Left colon (tissue), 2 donors: ENCODE measurements at regions not wholly inside any gene's neighbourhood (a gene's known extent, or its start where the extent isn't known, plus 50 kb on each side); places are given as distances from the start of the nearest gene placed in this dataset.
"Not testable (repeated sequence)": the region's sequence is repeated elsewhere in the genome, so short reads cannot be mapped to it uniquely, and the experiment has no call there.

Experiments used
- ATAC-seq: fragments of 200-7000 bp; cut with Tn5 transposase; one replicate; pipeline ENCODE4 v1.9.1; 2020; ENCODE audit warnings: mild to moderate bottlenecking, moderate library complexity
- DNase-seq, 2 donors: peaks; one replicate each; pipeline ENCODE4 v3.0.0-alpha.2; 2020
- intact Hi-C, 2 donors: fragments of 100-400 bp; cut with DNase I in 1 of 2; cut with micrococcal nuclease in 1 of 2; formaldehyde crosslinking; loops; one replicate each; pipeline versions ENCODE4 v1.11.2 to v1.14.0; 2022; cut with DNase I, micrococcal nuclease
- donor health status: DM: no; HTN: no; CAD: no.
- donor health status: DM: yes; HTN: yes; CAD: no.

DNA sequence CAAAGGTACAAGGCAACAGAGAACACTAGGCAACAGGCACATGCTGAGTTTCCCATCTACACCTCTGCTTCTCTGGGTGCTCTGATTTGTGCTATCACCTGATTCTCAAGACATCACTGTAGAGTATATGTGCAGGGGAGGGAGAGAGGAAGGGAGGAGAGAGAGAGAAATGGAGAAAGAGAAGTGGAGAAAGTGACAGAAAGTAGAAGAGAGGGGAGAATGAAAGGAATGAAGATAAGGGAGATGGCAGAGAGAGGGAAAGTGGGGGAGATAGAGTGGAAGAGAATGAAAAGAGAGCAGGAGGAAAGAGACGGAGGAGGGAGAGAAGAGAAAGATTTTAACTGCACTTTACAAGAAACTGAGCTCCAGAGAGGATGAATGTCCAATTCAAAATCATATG, 340.7 kb upstream of the CDH5 start:
- DNase-seq (no peak), ATAC-seq (no peak)
- intact Hi-C loops, result no loop called here

DNA sequence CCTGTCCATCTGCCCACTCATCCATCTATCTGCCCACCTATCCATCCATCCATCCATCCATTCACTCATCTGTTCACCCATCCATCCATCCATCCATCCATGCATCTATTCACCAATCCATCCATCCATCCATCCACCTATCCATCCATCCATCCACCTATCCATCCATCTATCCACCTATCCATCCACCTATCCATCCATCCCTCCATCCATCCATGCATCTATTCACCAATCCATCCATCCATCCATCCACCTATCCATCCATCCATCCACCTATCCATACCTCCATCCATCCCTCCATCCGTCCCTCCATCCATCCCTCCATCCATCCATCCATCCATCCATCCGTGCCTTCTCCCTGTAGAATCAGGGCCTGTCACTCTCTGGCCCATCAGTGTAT, 341.9 kb upstream of the CDH5 start:
- DNase-seq, intact Hi-C loops, ATAC-seq: not testable (repeated sequence)

DNA sequence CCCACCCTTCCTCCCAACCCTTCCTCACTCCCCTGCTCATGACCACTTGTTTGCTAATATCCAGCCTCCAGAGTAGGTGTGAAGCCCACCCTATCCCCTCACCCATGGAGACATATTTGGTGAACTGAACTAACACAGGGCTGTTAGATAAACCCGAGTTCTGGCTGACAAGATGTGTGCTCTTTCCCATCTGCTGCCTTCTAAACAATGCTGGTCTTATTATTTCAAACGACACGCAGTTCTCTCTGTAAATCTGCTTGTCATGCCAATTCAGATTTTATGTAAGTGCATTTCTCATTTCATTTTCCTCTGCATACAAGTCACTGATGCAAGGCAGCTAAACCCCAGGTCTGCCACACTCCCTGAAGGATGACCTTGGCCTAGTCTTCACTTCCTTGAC, 343.0 kb upstream of the CDH5 start:
- DNase-seq (no peak), ATAC-seq (no peak)
- intact Hi-C loops, result no loop called here

DNA sequence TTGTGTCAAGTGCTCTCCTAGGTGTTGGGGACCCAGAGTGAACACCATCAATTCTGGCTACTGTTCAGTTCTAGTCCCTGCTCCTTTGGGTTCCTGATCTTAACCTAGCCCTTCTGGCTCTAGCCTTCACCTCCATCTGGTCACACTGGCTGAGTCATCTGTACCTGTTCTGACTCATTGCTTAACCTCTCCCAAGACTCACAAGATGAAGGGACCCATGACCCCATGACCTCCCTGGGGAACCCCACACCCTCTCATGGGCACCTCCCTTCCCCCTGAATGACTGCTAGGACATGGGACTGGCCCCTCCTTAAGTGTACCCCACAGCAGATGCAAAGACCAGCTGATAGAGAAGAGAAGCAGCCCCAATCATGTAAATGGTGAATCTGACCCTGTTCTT, 345.8 kb upstream of the CDH5 start:
- ATAC-seq (no peak), DNase-seq (no peak)
- intact Hi-C loops, result no loop called here

DNA sequence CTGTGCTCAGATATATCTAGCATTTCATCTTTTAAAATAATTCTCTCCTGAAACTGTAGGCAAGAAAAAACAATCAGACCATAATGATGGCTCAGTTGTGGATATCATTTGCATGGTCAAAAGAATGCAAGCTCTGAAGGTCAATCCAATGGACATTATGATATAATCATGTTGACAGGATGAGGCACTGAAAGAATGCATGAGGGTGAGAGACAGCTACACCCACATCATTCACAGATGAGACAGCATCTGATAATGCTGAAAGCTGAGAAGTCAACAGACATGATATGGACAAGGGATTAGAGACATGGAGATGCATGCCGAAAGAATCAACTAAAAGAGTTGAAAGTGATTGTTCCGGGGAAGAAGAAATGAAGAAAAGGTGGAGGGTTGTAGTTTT, 346.4 kb upstream of the CDH5 start:
- DNase-seq, result no peak
- intact Hi-C loops, result no loop called here
- no peak for ATAC-seq

DNA sequence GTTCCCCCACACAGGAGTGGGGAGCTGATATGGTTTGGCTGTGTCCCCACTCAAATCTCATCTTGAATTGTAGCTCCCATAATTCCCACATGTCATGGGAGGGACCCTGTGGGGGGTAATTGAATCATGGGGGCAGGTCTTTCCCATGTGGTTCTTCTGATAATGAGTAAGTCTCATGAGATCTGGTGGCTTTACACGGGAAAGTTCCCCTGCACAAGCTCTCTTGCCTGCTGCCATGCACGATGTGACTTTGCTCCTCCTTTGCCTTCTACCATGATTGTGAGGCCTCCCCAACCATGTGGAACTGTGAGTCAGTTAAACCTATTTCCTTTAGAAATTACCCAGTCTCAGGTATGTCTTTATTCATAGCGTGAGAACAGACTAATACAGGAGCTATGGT, 347.0 kb upstream of the CDH5 start:
- intact Hi-C loops, ATAC-seq, DNase-seq: not testable (repeated sequence)

DNA sequence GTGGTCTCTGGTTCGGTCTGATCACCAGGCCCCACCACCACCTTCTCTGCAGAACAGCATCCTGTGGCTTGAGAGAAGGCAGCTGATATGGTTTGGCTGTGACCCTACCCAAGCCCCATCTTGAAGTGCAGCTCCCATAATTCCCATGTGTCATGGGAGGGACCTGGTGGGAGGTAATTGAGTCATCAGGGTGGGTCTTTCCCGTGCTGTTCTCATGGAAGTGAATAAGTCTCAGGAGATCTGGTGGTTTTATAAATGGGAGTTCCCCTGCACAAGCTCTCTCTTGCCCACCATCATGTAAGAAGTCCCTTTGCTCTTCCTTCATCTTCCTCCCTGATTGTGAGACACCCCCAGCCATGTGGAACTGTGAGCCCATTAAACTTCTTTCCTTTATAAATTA, 352.3 kb upstream of the CDH5 start:
- intact Hi-C loops, result no loop called here
- DNase-seq (no peak), ATAC-seq (no peak)

DNA sequence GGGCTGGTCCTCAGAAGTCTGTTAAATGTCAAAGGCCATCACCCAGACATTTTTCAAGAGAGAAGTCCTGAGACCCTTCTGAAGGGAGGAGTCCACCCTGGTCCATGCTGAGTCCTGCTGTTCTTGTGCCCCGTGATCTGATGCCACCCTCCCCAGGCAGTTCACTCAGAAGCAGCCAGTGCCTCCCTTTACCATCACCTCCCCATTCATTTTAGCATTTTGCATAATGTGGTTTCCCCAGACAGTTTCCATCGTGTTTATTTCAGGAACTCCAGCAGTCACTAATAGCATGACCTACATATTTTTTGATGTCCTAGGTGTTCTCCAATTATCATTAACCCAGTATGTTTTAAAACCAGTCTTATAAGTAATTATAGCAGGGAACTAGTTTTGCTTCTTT, 353.0 kb upstream of the CDH5 start:
- no peak for ATAC-seq

DNA sequence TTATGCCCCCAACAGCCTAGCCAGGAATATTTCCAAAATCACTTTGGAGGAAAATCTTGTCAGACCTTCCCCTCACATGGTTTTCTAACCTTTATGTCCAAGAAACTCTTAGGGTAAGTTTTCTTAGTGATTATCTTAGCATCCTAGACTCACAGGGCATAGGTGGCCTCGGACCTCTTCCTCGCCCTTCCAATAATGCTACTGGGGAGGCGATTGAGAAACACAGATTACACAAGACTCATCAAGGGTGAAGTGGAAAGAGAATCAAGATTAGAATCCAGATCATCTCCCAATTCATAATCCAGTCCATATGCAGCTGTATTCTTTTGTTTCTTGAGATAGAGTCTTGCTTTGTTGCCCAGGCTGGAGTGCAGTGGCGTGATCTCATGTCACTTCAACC, 358.4 kb upstream of the CDH5 start:
- no peak for DNase-seq
- intact Hi-C loops, result no loop called here
- no peak for ATAC-seq

More for the DNA sequence above, 353.0 kb upstream of the CDH5 start:
- DNase-seq, result no peak
- intact Hi-C loops, result no loop called here

DNA sequence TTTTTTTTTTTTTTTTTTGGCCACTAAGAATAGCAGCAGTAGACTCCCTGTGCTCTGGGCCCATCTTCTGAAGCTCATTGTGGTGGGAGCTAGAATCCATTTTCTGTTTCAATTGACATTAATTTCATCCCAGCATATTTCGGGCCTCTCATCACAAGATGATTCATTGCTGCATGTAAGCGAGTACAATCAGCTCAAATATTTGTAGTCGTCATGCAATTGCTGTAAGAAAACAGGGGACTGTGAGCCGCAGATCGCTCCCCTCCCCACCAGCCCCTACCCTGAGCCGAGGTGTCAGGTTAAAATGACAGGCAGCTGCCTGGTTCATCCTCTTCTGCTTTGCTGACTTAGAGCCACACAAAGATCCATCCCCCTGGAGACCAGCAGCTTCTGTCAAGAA, 358.8 kb upstream of the CDH5 start:
- ATAC-seq (no peak), DNase-seq (no peak)
- intact Hi-C loops, result no loop called here

DNA sequence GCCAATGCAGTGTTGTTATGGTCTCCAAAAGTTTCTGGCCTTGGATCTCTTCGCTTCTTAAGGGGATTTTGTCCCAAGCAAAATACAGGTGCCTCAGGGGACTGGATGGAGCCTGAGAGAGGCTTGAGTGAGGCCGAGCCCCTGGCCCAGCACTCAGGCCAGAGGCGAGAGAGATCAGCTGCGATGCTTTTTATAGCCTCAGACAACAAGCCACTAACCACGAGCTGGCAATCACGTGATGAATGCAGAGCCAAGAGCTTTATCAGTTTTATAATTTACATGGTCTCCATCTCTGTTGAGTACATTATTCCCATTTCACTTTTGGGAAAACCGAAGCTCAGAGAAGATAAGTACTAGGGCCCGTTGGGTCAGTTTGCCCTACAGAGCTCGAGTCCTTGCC, 360.0 kb upstream of the CDH5 start:
- no peak for DNase-seq
- no peak for ATAC-seq
- intact Hi-C loops, result no loop called here

DNA sequence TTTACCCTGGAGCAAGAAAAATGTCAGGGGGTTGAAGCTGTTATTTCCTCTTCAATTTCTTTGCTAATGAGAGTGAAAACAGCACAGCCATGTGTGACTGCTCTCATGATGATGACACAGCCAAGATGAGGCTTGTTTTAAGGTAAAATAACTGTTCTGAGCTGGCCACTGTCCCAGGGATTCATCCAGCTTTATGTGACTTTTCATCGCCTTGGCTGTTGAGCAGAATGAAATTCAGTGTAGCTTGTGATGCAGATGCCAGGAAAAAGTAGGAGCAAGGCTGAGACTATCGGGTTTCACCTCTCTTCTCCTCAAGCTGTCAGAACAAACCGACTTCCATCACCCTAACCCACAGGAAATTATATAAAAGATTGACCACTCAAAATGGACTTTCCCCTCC, 361.8 kb upstream of the CDH5 start:
- intact Hi-C loops, result no loop called here
- no peak for DNase-seq
- ATAC-seq, result no peak

DNA sequence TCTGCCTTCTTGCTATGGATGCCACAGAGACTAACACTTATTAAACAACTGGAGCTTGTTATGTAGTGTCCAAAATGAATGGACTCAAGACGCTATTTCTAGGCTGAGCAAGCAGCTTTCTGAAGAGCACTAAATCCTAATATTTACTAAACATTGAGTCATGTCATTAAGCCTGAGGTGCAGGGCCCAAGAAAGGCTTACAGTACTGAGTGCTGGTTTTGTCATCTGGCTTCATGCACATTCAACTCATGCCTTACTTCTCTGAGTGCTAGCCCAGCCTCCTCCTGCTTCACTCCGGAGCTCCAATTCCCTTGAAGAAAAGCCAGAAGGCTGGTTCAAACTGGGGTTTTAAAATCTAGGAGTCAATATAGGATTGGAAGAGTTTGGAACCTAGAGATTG, 363.3 kb upstream of the CDH5 start:
- intact Hi-C loops, result no loop called here
- ATAC-seq (no peak), DNase-seq (no peak)

DNA sequence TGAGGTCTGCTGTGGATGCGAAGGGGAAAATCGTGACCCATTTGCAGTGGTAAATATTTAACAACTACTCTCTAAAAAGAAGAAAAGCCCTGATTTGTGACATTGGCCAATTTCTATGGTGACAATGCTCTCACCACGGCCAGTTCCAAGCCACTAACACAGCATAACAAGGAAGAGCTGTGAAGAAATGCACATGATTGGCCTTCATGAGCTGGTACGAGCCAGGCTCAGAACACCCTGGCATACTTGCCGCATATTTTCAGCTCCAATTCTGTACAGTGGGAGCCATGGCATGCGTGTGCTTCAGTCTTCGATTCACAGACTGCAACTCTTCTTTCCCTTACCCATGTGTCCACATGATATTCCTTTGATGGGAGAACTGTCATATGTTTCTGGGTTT, 363.9 kb upstream of the CDH5 start:
- ATAC-seq, result no peak
- no peak for DNase-seq
- intact Hi-C loops, result no loop called here

DNA sequence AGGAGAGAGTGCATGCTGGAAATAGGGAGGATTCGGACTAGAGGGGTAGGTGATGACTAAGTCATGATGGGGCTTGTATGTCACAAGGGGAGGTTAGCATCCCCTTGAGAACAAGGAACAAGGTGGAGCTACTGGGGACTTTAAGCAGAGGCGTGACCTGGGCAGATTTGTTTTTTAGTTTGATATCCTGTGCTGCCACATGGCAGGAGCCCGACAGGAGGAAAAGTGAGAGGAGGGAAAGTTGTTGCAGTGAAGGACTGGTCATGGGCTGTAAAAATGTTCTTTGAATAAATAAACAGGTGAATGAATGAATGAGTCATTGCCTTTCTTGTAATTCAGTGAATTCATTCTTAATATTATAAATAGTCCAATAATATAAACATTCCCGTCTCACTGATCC, 365.1 kb upstream of the CDH5 start:
- intact Hi-C loops, result no loop called here
- no peak for ATAC-seq
- no peak for DNase-seq

DNA sequence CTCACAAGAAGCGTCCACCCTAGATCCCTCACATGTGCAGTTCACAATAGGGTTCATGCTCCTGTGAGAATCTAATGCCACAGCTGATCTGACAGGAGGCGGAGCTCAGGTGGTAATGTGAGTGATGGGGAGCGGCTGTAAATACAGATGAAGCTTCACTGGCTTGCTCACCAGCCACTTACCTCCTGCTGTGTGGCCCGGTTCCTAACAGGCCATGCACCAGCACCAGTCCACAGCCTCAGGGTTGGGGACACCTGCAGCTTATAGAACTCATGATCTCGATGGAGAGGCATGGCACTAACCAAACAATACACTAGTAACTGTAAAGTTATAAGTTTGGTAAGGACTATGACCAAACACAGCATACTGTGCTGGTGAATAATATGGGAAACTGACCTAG, 368.0 kb upstream of the CDH5 start:
- ATAC-seq, result no peak
- intact Hi-C loops, result no loop called here
- DNase-seq, result no peak

DNA sequence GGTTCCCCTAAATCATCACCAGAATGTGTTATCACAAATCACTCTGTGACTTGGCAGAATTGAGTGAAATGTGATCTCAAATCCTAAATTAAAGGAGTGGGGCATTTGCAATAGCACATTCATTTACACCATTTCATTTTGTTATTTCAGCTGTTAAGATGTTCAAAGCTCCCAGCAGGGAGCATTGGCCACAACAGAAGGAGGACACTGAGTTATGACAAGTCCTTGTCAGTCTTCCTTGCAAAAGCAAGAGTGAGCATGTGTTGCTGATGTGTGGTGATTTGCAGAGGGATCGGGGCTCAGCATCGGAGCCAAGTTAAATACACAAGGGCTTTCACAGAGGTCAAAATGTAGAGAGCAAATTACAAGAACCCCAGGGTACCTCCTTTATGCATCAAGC, 372.2 kb upstream of the CDH5 start:
- DNase-seq, result no peak
- no peak for ATAC-seq
- intact Hi-C loops, result no loop called here

DNA sequence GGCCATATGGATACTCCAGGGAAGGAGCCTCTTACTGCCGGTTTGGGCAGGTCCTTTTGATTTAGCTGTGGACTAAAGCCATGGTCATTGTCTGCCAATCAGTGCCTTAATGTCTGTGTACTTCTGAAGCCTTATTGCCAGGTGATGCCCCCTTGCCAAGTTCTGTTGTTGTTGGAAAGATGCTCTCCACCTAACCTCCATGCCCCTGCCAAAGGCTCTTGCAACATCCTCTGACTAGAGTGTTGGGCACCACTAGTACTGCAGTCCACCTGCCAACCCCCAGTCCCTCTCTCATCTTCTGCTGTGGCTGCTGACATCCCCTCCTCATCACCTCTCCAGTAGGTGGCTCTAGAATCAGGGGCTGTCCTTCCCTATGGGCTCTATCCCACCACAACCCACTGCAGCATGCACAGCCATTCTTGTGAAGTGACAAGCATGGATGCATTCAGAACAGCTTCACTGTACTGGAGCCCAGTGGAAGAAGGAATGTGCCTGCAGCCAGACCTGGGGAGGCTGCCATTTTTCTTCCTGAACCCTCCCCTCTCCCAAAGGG, 375.3 kb upstream of the CDH5 start:
- intact Hi-C loops, result no loop called here
- no peak for DNase-seq
- no peak for ATAC-seq

DNA sequence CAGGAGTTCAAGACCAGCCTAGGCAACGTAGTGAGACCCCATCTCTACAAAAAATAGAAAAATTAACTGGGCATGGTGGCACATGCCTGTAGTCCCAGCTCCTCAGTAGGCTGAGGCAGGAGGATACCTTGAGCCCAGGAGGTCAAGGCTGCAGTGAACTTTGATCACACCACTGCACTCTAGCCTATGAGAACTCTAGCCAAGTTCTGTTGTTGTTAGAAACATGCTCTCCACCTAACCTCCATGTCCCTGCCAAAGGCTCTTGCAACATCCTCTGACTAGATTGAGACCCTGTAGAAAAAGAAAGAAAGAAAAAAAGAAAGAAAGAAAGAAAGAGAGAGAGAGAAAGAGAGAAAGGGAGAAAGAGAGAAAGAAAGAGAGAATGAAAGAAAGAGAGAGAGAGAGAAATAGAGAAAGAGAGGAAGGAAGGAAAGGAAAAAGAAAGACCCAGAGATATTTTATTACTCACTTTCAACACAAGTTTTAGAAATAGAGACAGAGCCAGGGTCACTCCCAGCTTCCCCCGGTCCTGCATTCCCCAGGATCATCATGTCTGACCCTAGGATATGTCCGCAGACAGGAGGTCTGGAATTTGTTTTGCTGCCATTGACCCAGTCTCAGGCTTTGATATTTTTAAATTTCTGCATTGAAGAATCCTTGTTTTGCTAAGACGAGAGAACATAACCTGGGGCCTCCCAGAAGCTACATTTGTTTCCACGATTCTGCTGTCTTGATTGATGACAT, 376.5 kb upstream of the CDH5 start:
- intact Hi-C loops, result no loop called here
- DNase-seq (no peak), ATAC-seq (no peak)

DNA sequence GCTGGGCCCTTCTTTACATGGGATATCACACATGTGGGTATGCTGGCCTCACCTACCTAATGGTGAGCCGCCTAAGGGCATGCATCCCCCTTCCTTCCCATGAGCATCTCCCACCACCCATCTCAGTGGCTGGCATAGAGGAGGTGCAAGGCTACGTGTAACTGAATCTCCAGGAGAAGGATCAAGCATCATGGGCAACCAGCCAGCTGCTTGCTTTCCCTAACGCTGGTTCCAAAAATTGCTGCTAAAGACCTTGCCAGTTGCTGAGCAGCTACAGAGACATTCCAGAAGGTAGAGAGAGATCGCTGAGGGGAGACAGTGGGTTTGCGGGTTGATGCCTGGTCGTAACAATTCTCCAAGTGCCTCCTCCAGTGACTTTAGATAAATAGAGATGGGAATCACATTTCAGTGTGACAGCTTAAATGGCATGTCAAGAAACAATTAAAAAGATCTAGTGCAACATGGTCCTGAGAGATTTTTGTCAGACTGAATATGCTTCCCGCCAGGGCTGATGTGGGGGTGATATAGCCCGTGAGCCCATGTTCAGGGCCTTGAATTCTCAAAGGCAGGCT, 378.4 kb upstream of the CDH5 start:
- ATAC-seq, result no peak
- intact Hi-C loops, result no loop called here

DNA sequence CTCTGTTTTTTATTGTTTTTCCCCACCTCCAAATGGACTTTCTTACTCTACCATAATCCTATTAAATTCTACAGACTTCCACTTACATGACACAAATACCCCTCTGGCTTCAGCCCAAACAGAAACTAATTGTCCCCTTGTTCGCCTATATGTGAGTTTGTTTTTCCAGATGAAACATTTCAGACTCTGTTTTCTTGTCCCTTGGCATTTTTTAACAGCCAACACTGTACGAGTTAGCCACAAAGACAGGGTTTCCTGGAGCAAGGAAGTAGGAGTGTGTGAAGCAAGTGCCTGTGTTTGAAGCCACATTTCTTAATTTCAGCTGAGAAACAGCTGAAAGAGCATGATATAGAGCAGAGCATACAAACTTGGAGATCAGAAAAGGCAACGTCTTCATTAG, 382.2 kb upstream of the CDH5 start:
- intact Hi-C loops, result no loop called here
- DNase-seq (no peak), ATAC-seq (no peak)

More for the DNA sequence above, 378.4 kb upstream of the CDH5 start:
- DNase-seq, result no peak
